ENCODE measurements at regions not wholly inside any gene's neighbourhood (a gene's known extent, or its start where the extent isn't known, plus 50 kb on each side); places are given as distances from the start of the nearest gene placed in this dataset.
"Not testable (repeated sequence)": the region's sequence is repeated elsewhere in the genome, so short reads cannot be mapped to it uniquely, and the experiment has no call there.

DNA sequence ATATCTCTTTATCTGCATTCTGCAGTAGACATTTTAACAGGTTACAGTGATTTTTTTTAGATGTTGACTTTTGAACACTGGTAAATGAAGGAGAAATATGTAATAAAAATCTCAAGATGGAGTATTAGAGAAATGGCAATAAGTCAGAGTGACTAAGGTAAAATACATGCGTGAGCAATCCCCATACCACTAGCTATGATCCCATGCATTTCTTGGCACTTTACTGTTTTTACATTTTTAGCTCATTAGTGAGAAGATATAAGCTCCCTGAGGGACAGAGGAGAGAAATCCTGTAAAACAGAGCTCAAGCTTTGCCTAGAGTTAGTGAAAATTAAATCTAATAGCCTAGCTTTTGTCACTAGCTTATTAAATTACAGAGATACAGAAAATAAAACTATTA lies 181.9 kb upstream of the TRPM3 start:
- Histone ChIP-seq H3K27ac (no peak overlapping the region), H3K9me3 (no peaks in the 10 kb centered on the region), H3K4me3 (no peak overlapping the region), H3K4me1 (no peaks in the 10 kb centered on the region), H3K27me3 (no peaks in the 10 kb centered on the region), H3K36me3 (no peaks in the 10 kb centered on the region)
- TF ChIP-seq, protein P1, sequence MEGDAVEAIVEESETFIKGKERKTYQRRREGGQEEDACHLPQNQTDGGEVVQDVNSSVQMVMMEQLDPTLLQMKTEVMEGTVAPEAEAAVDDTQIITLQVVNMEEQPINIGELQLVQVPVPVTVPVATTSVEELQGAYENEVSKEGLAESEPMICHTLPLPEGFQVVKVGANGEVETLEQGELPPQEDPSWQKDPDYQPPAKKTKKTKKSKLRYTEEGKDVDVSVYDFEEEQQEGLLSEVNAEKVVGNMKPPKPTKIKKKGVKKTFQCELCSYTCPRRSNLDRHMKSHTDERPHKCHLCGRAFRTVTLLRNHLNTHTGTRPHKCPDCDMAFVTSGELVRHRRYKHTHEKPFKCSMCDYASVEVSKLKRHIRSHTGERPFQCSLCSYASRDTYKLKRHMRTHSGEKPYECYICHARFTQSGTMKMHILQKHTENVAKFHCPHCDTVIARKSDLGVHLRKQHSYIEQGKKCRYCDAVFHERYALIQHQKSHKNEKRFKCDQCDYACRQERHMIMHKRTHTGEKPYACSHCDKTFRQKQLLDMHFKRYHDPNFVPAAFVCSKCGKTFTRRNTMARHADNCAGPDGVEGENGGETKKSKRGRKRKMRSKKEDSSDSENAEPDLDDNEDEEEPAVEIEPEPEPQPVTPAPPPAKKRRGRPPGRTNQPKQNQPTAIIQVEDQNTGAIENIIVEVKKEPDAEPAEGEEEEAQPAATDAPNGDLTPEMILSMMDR (IDR thresholded peaks at IDR 0.05) = no peak
- intact Hi-C loops (cut with DNase I; ENCODE audit: low total_unique reads) = no loop called here
- no peak for DNase-seq

DNA sequence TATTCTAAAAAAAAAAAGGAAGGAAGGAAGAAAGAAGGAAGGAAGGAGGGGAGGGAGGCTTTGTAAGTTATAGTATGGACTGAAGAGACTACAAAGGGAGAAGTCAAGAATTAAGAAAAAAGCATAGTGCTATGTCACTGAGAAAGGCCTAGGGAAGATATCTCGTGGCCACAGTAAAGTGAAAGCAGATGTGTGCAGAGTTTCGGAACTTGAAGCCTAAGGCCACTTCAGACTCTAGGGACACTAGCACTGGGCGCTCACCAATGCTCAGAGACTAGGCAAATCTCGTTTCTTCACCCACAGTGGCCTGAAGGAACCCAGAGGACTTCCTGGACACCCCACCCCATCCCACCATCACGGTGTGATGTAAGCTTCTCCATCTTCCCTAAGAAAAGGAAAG lies 181.4 kb upstream of the TRPM3 start:
- Histone ChIP-seq H3K27me3 (no peaks in the 10 kb centered on the region), H3K4me1 (no peaks in the 10 kb centered on the region), H3K4me3 (no peak overlapping the region), H3K9me3 (no peaks in the 10 kb centered on the region), H3K27ac (no peak overlapping the region), H3K36me3 (no peaks in the 10 kb centered on the region)
- no peak for DNase-seq
- TF ChIP-seq, protein P1 (IDR thresholded peaks at IDR 0.05) = no peak
- intact Hi-C loops (cut with DNase I; ENCODE audit: low total_unique reads) = no loop called here

- Histone ChIP-seq H3K36me3 (no peaks in the 10 kb centered on the region), H3K4me1 (no peaks in the 10 kb centered on the region), H3K9me3 (no peaks in the 10 kb centered on the region), H3K4me3 (no peak overlapping the region), H3K27me3 (no peaks in the 10 kb centered on the region), H3K27ac (no peak overlapping the region)
- DNase-seq = no peak
- intact Hi-C loops (cut with DNase I; ENCODE audit: low total_unique reads) = no loop called here
- TF ChIP-seq, protein P1 (IDR thresholded peaks at IDR 0.05) = no peak
Observed at GRCh38 chr9:71295928-71296327, 174.5 kb upstream of the TRPM3 start.

- Histone ChIP-seq H3K27me3 (no peaks in the 10 kb centered on the region), H3K4me3 (no peak overlapping the region), H3K9me3 (no peaks in the 10 kb centered on the region), H3K36me3 (no peaks in the 10 kb centered on the region), H3K4me1 (no peaks in the 10 kb centered on the region), H3K27ac (no peak overlapping the region)
- no peak for DNase-seq
- intact Hi-C loops (cut with DNase I; ENCODE audit: low total_unique reads) = no loop called here
- TF ChIP-seq, protein P1 (IDR thresholded peaks at IDR 0.05) = no peak
Observed at GRCh38 chr9:71286146-71286545, 164.7 kb upstream of the TRPM3 start.

DNA sequence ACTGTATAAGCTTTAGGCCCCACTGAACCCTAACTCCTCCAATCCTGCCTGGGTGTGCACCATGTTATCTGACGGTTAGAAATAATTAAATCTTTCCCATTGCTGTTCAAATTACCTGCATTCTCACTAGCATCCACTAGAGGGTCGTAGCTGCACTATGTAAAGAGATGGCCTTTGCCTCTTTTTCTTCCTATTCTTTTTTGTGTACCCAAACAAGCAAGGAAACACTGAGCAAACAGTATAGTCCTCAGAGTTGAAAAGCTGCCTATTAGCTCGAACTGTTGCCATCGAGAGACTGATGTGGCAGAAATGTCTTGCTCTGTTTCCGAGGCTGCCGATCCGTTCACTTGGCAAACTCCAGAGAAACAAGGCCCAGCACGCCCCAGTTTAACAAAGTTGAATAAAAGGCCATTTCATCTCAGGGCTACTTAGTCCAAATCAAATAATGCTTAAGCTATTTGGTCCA lies 163.8 kb upstream of the TRPM3 start:
- Histone ChIP-seq H3K27me3 (no peaks in the 10 kb centered on the region), H3K4me3 (no peak overlapping the region), H3K36me3 (no peaks in the 10 kb centered on the region), H3K4me1 (no peaks in the 10 kb centered on the region), H3K9me3 (no peaks in the 10 kb centered on the region), H3K27ac (no peak overlapping the region)
- intact Hi-C loops (cut with DNase I; ENCODE audit: low total_unique reads) = no loop called here
- DNase-seq = peak in 1 of 2 donors; percentile 38
- TF ChIP-seq, protein P1 (IDR thresholded peaks at IDR 0.05) = peak; percentile 72 to 76

DNA sequence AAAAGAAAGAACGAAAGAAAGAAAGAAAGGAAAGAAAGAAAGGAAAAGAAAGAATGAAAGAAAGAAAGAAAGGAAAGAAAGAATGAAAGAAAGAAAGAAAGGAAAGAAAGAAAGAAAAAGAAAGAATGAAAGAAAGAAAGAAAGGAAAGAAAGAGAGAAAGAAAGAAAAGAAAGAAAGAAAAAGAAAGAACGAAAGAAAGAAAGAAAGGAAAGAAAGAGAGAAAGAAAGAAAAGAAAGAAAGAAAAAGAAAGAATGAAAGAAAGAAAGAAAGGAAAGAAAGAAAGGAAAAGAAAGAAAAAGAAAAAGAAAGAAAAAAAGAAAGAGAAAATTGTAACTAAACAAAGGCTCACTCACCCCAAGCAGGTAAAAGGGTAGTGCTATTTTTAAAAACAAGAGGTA lies 160.7 kb upstream of the TRPM3 start:
- H3K27me3 ChIP-seq; H3K4me3 ChIP-seq; intact Hi-C loops (cut with DNase I; ENCODE audit: low total_unique reads); H3K9me3 ChIP-seq; H3K4me1 ChIP-seq; H3K27ac ChIP-seq; DNase-seq; H3K36me3 ChIP-seq: not testable (repeated sequence)
